GM19372 (cell line): ENCODE measurements at regions not wholly inside any gene's neighbourhood (a gene's known extent, or its start where the extent isn't known, plus 50 kb on each side); places are given as distances from the start of the nearest gene placed in this dataset.

Experiments
- ATAC-seq: cut with Tn5 transposase; IDR thresholded peaks from one replicate; pipeline ENCODE4 v1.9.1; 2021; ENCODE audit warnings: mild to moderate bottlenecking, low read depth, moderate library complexity; ENCODE audit not compliant: unreplicated experiment

DNA sequence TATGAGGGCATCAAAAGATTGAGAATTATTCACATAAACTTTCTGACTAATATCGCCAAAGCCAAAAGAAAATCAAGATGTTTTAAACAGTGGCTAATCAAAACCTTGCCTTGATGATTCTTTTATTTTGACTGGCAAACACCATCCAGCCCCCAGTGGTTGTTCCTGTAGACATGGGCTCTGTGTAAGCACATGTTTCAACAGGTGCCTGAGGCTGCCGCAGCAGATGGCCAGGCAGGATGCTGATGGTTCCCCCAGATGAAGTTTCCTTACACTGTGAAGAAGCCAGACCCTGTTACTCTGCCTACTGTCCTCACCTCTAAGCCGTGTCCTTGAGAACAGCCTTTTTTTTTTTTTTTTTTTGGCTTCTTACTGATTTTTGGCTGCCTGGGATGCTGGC is 146.5 kb downstream of the RAB11FIP2 start:
- no peak for ATAC-seq

DNA sequence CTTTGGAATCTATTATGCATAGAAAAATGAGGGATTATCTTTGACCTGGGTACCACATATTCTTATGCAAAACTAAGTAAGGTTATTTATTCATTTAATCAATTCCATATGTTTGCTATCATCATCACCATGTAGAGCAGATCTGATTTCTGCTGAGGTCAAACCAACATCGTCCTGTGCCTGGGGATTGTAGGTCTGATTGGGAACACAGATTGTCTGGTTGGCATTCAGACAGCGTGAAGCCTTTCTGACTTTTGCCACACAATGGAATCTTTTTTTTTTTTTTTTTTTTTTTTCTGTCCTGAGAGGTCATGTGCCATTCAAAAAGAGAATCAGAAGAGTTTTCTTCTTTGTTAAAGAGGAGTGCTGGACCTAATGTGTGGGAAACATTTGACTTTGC is 142.9 kb downstream of the RAB11FIP2 start:
- ATAC-seq: no peak

DNA sequence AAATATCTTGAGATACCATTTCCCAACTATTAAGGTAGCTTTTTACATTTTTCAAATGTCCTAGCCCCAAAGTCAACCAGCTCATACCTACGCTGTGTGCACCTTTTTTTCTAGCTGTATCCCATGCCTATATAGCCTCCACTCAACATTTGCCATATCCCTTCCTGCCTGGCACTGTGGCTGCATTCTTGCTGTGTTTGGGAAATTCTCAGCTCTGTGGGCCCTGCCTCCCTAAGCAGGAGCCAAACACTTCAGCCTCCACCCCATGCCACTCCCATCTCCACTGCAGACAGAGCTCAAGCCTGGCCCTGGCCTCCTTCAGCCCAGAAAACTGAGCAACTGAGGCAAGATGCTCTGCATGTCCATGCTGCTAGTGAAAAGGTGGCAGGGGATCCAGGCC is 141.3 kb downstream of the RAB11FIP2 start:
- no peak for ATAC-seq

DNA sequence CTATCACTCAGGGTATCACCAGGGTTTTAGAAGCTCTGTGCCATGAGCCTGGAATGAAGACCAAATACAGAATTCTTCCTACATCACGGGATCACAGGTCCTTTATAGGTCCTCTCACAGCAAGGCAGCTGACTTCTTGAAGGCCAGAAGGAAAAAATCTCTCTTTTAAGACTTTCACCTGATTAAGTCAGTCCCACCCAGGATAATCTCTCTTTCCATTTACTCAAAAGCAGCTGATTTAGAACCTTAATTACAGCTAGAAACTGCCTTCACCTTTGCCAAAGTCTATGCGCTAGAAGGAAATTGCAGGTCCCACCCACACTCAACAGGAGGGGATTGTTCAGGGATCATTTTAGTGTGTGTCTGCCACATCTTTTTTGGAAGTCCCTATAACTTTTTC is 135.1 kb downstream of the RAB11FIP2 start:
- no peak for ATAC-seq

DNA sequence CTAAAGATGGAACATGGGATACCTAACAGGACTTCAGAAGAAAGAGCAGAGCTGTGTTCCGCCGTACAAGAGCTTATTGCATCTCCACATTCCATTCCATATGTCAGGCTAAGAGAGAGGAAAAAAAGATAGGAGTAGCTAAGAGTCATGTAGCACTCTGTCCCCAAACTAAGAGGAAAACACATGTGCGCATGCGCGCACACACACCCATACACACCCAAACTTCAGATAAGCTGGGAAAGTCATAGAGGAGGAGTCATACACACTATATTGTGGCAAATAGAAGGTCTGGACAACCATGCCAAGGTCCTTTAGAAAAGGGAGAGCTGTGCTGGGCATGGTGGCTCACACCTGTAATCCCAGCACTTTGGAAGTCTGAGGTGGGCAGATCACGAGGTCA is 132.4 kb downstream of the RAB11FIP2 start:
- no peak for ATAC-seq

DNA sequence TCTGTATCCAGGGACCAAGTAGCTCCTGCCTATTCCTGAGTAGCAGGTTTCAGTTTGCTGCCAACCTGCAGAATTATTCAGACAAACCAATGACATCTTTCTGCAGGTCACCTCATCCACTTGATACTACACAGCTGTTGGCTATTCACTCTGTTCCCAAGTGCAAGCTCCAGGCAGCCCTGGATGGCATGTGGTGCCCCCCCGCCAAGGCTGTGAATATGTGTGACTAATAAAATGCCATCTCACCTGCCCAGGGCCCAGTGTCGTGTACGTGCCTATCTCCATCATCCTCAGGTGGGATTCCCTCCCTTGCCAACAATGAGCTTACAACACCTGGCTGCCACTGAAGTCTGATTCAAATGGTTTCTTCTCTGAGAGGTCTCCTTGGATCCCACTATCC is 125.8 kb downstream of the RAB11FIP2 start:
- no peak for ATAC-seq

DNA sequence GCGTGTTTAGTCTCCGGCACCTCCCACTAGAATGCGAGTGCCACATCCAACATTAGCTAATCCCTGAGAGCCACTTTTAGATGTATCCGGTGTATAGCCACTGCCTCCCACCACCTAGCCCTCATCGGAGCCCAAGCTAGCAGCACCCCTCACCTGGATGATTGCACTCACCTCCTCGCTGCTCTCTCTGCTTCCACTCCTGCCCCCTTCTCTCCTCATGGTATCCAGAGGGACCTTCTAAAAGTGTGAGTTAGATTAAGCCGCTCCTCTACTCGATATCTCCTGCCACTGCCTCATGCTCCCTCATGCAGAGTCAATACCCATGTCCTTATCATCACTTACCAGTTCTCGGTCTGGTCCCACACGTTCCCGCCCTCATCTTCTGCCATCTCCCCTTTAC is 125.3 kb downstream of the RAB11FIP2 start:
- ATAC-seq: no peak

DNA sequence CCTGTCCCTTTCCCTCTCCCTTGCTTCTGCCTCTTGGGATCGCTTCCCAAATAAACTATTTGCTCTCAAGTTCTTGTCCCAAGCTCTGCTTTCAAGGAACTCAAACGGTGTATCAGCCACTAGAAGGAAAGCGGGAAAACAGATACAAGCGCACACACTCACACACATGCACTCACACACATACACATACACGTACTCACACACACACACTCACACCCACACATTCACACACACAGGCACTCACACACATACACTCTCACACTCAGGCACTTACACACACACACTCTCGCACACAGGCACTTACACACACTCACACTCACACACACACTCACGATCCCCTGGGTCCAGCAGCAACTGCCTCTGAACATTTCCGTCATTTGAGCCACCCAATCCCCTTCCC is 121.9 kb downstream of the RAB11FIP2 start:
- no peak for ATAC-seq

DNA sequence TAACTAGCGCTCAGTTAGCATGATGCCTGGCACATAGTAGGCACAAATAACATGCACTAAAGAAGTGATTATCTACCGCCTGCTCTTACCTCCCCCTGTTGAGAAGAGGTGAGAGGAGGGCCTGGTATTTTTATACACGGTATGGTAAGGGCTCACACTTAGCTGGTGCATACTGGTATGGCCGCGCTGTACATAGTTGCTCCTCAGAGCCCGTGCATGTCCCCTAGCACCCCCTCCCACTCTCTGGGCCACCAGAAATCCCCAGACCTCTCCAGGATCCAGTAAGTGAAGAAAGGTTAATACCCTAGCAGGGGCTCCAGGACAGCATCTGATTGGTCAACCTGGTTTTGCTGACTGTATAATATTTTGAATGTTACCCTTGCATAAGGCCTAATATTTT is 121.4 kb downstream of the RAB11FIP2 start:
- ATAC-seq: no peak

DNA sequence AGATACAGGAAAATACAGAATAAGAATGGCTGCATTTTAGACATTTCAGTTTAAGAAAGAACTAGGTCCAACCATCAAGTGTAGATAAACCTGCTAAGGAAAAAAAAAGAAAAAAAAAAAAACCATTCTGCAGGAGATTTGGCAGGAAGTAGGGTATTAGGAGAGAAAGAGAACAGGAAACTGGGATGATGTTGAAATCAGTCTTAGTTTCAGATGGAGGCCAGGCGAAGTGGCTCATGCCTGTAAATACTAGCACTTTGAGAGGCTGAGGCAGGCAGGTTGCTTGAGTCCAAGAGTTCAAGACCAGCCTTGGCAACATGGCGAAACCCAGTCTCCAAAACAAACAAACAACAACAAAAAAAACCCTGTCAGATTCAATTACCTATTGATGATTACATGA is 120.2 kb downstream of the RAB11FIP2 start:
- ATAC-seq: no peak

DNA sequence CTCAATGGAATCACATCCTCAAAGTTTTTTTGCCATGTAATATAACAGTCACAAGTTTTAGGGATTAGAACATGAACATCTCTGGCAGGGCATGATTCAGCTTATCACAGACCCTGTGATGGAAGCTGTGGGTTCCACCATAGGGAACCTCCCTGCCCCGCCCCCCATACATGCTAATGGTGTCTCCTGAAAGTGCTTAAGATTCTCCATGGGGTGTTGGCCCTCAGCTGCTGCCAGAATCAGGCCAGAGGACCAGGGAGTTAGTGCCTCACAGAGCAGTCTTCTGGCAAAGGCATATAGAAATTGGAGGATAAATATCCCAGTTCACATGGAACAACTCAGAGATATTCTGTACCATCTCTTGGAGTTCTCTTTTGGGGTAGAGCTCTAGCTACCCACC is 119.4 kb downstream of the RAB11FIP2 start:
- ATAC-seq: no peak

DNA sequence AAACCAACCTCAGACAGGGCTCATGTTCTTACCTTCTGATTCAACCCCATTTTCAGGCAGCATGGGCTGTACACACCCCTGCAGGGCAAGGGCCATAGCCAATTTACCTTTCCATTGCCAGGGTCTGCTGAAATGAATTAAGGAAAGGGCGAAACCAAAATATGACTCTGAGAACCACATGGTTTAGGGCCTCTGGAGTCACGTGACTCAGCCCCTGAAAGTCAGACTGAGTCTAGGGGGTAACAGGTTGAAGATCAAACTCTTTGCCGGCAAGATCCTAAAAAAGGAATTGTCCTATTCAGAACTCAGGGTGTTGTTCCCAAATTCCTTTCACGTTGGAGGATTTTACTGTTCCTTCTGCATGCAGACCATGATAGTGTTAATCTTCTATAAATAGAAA is 118.9 kb downstream of the RAB11FIP2 start:
- ATAC-seq: no peak

DNA sequence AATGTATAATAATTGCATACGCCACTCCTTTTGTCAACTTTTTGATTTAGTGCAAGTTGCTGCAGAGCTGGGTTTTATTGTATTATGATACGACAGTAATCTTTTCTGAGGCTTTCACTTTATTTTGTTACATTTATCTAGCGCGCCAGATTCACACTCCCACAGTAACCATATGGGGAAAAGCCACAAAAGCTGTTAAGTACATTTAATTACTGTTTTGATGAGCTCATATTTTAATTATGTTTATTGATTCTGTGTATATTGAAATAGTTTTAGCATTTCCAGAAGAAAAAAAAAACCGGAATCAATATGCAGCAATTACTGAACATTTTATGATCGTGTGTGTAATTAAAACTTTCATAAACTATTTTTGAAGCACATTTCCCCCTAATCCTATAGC is 118.5 kb downstream of the RAB11FIP2 start:
- ATAC-seq: no peak

DNA sequence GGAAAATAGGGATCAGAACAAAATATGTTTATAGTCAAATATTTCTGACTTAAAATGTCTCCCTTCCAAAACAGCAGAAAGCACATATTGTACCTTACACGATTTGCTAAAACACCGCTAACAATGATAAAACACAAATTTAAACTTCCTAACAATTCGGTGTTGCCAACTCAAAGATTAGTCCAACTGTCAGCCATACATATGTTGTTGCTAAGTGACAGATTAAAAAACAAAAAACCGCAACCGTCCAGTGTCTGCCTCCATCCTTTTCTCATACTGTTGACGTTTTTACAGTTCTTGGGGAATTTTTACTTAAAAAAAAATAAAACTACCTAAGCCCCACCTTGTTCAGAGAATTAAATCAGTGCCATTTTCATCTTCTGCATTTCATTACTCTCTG is 118.0 kb downstream of the RAB11FIP2 start:
- ATAC-seq: no peak

DNA sequence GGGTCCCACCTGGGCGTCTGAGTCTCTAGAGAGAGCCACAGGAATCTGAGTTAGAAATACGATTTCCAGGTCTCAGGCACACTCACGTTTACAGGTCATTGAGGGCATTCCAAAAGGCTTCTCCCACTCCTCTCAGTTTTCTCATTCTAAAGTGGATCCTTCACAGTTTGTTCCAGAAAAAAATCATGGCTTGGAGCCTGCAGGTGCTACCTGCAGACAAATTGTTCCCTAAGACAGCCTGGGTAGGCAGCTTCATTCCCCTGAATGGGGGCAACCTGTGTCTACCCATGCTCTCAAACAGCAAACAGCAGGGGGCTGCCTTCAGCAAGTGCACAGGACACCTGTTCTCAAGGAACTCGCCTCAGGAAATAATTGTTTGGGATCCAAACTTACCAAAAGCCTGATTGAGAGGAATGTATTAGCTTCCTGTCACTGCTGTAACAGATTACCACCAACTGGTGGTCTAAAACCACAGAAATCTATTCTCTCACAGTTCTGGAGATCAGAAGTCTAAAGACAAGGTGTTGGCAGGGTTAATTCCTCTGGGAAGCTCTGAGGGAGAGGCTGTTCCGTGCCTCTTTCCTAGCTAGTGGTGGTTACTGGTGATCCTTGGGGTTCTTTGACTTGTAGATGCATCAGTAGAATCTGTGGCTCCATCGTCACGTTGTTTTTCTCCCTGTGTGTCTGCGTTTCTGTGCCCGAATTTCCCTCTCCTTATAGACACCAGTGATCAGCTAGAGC is 117.2 kb downstream of the RAB11FIP2 start:
- no peak for ATAC-seq

DNA sequence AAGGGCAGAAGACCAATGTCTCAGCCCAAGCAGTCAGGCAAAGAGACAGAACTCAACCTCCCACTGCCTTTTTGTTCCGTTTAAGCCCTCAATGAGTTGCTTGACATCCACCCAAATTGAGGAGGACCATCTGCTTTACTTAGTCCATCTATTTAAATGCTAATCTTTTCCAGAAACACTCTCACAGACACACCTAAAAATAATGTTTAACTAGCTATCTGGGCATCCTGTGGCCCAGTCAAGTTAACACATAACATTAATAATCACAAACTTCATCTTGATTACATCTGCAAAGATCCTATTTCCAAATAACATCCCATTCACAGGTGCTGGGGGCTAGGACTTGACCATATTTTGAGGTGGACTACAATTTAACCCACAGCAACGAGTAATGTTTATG is 115.7 kb downstream of the RAB11FIP2 start:
- ATAC-seq: no peak

DNA sequence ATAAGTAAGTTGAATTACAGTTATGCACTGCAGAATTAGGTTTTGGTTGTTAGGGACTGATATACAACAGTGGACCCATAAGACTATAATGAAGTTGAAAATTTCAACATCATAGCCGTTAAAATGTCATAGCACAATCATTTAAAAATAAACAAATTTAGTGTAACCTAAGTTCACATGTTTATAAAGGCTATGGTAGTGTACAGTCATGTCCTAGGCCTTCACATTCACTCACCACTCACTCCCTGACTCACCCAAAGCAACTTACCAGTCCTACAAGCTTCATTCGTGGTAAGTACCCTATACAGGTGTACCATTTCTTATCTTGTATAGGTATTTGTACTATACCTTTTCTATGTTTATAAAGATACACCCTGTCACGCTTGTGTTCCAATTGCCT is 113.7 kb downstream of the RAB11FIP2 start:
- ATAC-seq: no peak

DNA sequence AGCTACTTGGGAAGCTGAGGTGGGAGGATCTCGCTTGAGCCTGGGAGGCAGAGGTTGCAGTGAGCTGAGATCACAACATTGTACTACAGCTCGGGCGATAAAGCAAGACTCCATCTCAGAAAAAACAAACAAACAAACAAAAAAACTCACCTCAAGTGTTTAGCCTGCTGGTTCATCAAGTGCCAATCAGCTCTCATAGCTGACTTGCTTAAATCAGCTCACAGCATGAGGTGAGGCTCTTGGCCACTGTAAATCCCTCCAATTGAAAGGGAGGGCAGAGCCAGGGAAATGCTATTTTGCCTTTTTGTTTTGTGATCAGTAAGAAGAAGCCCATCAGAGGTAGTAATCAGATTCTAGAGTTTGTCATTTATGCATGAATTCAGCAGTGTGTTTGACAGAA is 112.3 kb downstream of the RAB11FIP2 start:
- no peak for ATAC-seq

DNA sequence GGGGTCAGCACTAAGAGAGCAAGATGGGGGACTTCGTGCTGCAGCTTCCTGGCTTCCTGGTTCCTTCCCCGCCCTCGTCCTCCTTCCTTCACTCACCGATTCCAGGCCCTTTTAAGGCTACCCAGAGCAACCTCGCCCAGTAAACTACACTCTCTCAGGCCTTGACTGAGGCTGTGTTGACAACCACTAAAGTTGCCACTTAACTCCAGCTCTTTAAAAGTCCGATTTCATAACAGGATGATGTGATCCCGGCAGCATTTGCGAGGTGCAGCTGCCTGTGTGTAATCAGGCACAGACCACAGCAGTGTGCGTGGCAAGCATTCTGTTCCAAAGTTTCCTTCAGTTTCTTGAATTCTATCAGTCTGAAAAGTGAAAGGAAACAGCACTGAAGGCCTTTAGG is 110.6 kb downstream of the RAB11FIP2 start:
- ATAC-seq: no peak

DNA sequence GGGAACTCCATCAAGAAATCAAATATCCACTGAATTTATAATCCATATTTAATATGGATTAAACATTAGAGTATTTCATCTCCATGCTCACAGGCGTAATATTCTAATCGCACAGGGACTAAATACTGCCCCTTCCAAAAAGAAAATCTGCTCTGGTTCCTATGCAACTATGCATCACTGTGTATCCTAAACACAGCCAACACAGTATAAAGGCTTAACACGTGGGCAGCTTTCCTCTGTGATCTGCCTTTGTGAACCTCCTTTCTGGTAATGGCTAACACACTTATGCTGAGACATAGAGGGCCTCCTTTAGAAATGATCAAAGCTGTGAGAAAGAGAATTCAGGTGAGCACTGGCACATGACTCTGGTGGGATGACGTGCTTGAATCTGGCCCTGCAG is 110.2 kb downstream of the RAB11FIP2 start:
- ATAC-seq: no peak

DNA sequence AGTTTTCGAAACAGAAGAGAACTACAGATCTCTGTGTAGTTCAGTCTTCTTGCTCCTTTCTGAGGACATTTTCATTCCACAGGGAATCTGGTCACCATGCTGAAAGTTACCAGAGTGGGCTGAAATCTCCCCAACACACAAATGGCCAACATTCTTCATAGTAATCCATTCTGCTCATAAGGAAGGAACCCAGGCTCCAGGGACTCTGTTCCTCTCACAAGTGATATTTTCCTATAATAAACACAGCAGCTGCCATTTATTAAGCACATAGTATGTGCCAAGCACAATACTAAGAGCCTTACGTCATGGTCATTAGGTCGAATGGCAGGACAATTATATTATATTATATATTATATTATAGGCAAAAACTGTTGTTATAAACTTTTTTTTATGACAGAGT is 109.8 kb downstream of the RAB11FIP2 start:
- no peak for ATAC-seq

DNA sequence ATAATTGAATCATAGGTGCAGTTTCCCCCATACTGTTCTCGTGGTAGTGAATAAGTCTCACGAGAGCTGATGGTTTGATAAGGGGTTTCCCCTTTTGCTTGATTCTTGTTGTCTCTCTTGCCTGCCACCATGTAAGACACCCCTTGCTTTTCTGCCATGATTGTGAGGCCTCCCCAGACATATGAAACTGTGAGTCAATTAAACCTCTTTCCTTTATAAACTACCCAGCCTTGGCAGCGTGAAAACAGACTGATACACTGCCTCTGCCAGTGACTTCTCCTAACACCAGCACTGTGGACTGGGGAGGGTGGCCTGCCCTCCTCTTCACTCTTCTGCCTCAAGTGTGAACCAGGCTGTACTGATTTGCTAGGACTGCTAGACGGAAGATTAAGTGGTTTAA is 108.6 kb downstream of the RAB11FIP2 start:
- ATAC-seq: no peak

DNA sequence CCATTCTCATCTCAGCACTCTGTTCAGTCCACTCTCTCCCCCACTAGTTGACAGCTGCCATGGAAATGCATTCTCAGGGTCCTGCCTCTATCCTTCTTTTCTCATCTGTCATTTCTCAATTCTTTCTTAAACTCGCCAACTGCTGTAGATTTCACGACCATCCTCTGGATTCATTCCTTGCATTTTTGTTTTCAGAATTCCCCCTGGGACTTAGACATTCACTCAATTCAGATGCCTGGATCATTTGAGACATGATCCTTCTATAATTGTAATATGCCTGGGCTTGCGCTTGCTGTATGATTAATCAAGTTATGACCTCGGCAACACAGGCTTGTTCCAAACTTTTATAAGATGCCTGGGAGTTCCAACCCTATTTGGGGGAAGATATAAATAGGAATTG is 104.5 kb downstream of the RAB11FIP2 start:
- ATAC-seq: no peak
